ENCODE measurements at regions not wholly inside any gene's neighbourhood (a gene's known extent, or its start where the extent isn't known, plus 50 kb on each side); places are given as distances from the start of the nearest gene placed in this dataset.
A peak's percentile ranks its signal among the peaks of the same experiment; 100 is the strongest.
"Not testable (repeated sequence)": the region's sequence is repeated elsewhere in the genome, so short reads cannot be mapped to it uniquely, and the experiment has no call there.

DNA sequence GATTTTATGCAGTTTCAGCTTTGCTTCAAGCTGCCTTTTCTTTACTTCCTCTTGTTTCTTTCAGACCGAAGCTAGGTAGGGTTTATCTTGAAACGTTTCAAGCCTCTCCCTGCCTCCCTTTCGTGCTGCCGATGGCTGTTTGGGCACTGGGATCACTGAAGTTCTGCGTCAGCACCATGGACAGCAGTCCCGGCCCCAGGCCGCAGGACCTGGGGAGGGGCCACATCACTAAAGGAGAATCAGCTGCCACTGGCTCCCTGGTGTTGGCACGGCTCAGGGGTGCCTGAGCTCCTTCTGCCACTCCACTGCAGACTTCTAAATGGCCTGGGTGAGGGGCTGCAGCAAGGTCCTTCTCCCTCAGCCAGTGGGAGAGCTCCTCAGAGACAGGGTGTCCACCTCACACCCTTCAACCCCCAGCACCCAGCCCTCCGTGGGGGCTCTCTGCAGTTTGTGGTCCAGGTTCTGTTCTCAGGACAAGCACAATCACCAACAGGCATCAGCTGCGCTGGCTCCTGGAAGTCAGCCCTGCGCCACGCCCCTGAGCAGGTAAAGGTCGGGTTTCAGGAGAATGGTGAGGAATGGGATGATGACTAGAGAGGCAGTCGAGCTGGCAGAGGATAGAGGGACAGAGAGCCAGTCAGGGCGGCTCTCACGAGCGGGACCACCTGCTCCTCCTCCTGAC, 387.2 kb downstream of the TCERG1L start:
- no peaks in the 10 kb centered on the region for H3K27me3 Mint-ChIP-seq
- H3K9me3 Mint-ChIP-seq, result no peaks in the 10 kb centered on the region
- no peaks in the 10 kb centered on the region for H3K4me1 Mint-ChIP-seq
- no peaks in the 10 kb centered on the region for H3K36me3 Mint-ChIP-seq
- H3K4me3 Mint-ChIP-seq, result no peak overlapping the region
- ATAC-seq, result no peak
- H3K27ac Mint-ChIP-seq, result no peak overlapping the region

DNA sequence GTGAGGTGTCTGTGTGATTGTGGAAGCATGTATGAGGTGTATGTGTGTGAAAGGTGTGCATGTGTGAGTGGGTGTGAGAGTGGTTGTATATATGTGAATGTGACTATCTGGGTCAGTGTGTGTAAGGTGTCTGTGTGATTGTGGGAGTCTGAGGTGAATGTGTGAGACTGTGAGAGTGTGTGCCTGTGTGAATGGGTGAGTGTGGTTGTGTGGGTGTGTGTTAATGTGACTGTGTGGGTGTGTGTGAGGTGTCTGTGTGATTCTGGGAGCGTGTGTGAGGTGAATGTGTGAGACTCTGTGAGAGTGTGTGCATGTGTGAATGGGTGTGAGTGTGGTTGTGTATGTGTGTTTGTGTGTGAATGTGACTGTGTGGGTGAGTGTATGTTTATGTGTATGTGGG, 385.1 kb downstream of the TCERG1L start:
- Mint-ChIP-seq H3K27ac (no peak overlapping the region), H3K9me3 (peaks cover 2% of the 10 kb centered on the region), H3K36me3 (no peaks in the 10 kb centered on the region), H3K4me1 (no peaks in the 10 kb centered on the region), H3K4me3 (no peak overlapping the region), H3K27me3 (no peaks in the 10 kb centered on the region)
- no peak for ATAC-seq

DNA sequence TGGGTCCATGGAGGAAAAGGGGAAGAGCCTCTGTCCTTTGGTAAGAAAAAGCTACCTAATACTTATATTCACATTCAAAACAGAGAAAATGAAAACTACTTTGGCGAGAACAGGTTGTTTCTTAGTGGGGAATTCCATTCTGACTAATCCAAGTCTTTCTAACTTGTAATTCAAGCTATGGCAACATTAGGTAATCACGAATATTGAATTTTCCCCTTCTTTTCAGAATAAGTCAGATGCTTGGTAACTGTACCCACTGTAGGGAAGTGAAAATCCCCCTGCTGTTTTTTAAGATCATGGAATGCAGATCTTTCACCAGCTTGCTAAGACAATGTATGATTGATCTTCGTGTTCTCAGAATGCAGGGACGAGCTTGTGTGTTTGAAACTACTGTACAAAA, 384.4 kb downstream of the TCERG1L start:
- Mint-ChIP-seq H3K27ac (no peak overlapping the region), H3K9me3 (peaks cover 2% of the 10 kb centered on the region), H3K36me3 (no peaks in the 10 kb centered on the region), H3K4me1 (no peaks in the 10 kb centered on the region), H3K27me3 (no peaks in the 10 kb centered on the region), H3K4me3 (no peak overlapping the region)
- peak; percentile 34 for ATAC-seq

DNA sequence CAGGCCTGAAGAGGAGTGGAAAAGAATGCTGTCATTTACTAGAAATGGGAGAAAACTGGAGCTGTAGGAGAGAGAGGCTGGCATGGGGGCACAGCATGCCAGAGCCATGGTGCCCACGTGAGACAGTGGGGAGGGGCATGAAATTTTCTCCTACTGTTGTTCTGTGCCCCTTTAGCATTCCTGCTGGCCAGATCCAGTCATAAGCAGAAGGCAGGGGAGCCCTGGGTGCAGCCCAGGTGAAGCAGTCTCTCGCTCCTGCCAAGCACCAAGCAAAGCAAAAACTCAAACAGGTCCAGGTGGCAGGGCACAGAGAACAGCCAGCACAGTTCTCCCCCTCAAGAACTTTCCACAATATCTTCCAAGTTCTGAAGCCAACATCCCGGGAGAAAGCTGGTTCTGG, 383.2 kb downstream of the TCERG1L start:
- Mint-ChIP-seq H3K4me1 (no peaks in the 10 kb centered on the region), H3K9me3 (peaks cover 2% of the 10 kb centered on the region), H3K36me3 (no peaks in the 10 kb centered on the region), H3K27me3 (no peaks in the 10 kb centered on the region), H3K4me3 (no peak overlapping the region), H3K27ac (no peak overlapping the region)
- no peak for ATAC-seq

DNA sequence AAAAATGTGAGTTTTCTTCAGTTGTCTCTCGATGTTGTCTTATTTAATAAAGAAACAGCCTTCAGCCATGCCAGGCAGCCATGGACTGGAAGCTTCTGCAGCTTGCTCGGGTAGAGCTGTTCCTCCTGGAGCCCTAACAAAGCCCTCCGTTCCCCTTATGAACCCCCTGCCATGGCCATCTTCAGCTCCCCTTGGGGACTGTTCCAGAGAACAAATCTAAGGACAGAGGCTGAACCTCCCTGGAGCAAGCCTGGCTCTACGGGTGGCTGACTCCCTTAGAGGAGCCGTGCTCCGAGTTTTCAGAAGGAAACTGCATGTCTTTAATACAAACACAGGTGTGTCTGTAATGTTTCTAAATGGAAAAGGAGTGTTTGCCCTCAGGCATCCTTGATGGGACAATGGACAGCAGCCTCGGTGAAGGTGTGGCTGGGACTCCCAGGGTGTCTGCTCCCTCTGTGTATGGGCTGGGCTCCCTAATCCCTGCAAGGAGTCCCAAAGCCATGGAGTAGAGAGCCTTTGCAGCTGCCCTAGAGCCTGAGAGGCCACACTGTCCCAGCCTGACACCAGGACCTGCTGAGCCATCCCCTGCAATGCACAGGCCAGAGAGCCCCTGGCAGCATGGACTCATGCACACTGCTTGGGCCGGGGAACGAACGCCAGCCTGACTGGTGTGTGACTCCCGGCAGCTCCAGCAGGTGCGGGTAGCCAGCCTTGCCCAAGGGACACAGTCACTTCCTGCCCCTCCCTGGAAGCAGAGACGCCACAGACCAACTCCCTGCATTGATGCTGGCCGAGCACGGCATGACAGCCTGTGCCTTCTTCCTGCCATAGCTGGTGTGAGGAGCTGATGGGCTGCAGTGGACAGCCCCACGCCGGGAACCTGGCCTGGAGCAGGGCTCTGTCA, 381.8 kb downstream of the TCERG1L start:
- no peaks in the 10 kb centered on the region for H3K27me3 Mint-ChIP-seq
- H3K27ac Mint-ChIP-seq, result no peak overlapping the region
- H3K4me1 Mint-ChIP-seq, result no peaks in the 10 kb centered on the region
- peaks cover 2% of the 10 kb centered on the region for H3K9me3 Mint-ChIP-seq
- H3K36me3 Mint-ChIP-seq, result no peaks in the 10 kb centered on the region
- no peak for ATAC-seq
- no peak overlapping the region for H3K4me3 Mint-ChIP-seq

DNA sequence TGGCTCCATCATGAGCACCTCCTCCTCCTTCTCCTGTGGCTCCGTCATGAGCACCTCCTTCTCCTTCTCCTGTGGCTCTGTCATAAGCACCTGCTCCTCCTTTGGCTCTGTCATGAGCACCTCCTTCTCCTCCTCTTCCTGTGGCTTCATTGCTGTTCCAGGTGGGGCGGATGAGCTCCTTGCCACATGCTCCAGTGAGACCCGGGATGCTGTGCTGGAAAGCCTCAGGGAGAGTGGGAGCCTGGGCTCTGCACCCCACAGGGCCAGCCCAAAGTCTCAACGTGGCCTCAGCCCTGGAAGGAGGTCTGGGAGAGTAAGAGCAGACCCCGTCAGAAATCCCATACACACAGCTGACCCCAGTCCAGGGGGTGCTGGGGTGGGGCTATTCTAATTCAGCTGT, 380.7 kb downstream of the TCERG1L start:
- no peaks in the 10 kb centered on the region for H3K36me3 Mint-ChIP-seq
- H3K4me3 Mint-ChIP-seq, result no peak overlapping the region
- no peak overlapping the region for H3K27ac Mint-ChIP-seq
- no peaks in the 10 kb centered on the region for H3K4me1 Mint-ChIP-seq
- no peak for ATAC-seq
- no peaks in the 10 kb centered on the region for H3K27me3 Mint-ChIP-seq
- peaks cover 2% of the 10 kb centered on the region for H3K9me3 Mint-ChIP-seq

DNA sequence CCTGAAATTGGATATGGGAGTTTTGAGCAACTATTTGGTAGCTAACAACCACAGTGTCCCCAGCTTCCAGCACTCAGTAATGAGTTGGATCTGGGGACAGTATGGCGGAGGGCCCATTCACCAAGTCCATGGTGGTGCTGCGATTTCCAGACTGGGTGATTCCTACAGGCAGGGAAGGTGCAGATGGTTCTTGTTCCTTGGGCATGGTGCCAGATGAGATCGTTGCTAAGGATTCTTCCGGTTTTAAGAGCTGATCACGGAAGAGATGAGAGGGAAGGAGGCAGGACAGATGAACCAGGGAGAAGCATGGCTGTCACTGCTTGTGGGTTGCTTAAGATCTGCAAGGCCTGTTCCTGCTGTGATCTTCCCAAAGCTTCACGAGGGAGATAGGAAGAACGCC, 380.3 kb downstream of the TCERG1L start:
- Mint-ChIP-seq H3K4me3 (no peak overlapping the region), H3K4me1 (no peaks in the 10 kb centered on the region), H3K27me3 (no peaks in the 10 kb centered on the region), H3K36me3 (no peaks in the 10 kb centered on the region), H3K9me3 (peaks cover 2% of the 10 kb centered on the region), H3K27ac (no peak overlapping the region)
- ATAC-seq, result no peak

DNA sequence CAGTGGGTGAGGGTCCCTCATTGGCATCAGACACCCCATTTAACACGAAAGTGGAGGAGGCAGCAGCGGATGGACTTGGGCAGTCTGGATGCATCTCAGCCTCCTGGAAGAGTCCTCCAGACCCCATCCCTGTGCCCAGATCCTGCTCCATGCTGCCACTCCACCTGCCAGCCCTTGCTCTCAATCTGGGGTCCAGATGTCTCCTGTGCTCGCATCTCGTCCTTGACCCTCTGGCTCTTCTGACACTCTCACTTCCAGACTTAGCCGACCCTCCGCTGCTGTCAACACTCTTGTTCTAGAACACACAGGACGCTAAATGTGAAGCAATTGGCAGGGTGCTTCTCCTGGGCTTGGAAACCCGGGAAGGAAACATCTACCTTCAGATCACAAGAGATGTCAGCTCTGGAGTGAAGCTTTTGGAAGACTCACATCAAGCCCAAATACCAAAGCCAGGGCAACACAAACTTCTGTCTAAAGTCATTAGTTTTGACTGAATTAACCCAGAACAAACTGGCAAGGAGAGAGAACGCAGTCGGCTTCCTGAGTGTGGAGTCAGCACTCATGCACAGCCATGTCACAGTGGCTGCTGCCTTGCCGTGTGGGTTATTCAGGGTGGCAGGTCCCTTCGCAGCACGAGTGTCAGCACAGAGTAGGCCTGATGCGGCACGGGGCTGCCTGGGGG, 379.1 kb downstream of the TCERG1L start:
- no peaks in the 10 kb centered on the region for H3K4me1 Mint-ChIP-seq
- peaks cover 2% of the 10 kb centered on the region for H3K9me3 Mint-ChIP-seq
- H3K36me3 Mint-ChIP-seq, result no peaks in the 10 kb centered on the region
- no peak overlapping the region for H3K4me3 Mint-ChIP-seq
- no peak for ATAC-seq
- no peaks in the 10 kb centered on the region for H3K27me3 Mint-ChIP-seq
- H3K27ac Mint-ChIP-seq, result no peak overlapping the region

DNA sequence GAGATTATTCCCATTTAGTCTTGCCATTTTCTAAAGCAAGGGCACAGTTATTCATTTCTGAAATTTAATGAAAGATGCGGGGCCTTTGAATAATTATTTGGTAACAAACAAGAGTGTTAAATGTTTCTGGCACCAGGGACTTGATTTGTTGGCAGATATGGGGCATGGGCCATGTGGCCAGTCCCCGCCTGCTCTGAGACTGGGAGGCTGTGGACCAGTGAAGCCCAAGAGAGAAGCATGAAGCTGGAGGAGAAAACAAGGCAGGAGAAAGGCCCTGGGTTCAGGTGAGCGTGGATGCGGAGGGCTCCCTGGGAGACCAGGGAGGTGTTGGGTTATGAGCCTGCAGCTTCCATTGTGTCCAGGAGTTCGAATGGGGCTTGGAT, 378.5 kb downstream of the TCERG1L start:
- no peak for ATAC-seq
- Mint-ChIP-seq H3K4me1 (no peaks in the 10 kb centered on the region), H3K36me3 (no peaks in the 10 kb centered on the region), H3K9me3 (peaks cover 2% of the 10 kb centered on the region), H3K4me3 (no peak overlapping the region), H3K27me3 (no peaks in the 10 kb centered on the region), H3K27ac (no peak overlapping the region)

DNA sequence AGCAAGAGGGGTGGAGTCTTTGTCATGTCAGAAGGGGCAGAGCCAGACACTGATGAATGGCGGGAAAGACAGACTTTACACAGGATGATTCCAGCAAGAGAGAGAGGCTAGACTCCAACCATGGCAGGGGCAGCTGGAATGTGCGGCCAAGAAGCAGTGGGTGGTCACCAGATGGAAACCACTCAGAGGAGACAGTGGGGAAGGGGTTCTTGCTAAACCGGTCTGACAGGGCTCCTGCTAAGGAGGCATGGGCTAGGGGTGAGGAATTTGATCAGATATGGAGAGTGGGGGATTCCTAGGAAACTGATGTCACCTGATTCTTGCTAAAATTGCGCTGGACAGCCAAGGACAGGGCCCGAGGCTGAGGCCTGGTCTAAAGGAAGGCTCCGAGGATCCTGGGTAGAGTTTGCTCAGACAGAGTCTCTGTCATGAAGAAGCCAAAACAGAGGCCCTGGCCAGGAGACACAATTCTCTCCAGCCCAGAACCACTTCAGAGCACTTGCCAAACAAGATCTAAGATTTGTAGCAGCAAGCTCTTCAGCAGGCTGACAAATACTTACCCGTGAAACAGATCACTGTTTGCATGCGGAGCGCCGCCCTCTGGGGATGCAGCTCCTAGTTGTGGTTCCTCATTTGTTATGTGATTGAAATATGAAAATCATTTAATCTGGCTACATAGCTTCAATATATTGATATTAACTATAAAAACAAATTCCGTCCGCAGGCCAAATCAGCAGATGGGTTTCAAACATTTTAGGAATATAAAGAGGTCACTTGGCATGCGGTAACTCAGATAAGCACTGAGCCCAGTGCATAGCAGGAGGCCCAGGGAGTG, 377.0 kb downstream of the TCERG1L start:
- no peak overlapping the region for H3K27ac Mint-ChIP-seq

DNA sequence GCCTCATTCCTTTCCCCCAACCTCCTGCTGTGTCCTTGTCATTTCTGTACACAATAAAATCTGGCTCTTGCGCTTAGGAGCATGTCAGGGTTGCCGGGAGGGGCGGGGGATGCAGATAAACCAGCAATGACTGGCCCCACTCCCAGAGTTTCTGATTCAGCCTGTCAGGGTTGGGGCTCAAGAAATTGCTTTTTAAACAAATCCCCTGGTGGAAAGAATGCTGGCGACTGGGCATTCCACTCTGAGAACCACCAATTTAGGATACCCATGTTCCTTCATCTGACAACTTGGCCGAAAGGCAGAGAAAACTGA, 376.4 kb downstream of the TCERG1L start:
- H3K36me3 Mint-ChIP-seq, result no peaks in the 10 kb centered on the region
- no peaks in the 10 kb centered on the region for H3K27me3 Mint-ChIP-seq
- no peaks in the 10 kb centered on the region for H3K4me1 Mint-ChIP-seq
- H3K27ac Mint-ChIP-seq, result no peak overlapping the region
- H3K9me3 Mint-ChIP-seq, result peaks cover 2% of the 10 kb centered on the region
- H3K4me3 Mint-ChIP-seq, result no peak overlapping the region
- ATAC-seq, result no peak

More for the DNA sequence above, 377.0 kb downstream of the TCERG1L start:
- H3K4me3 Mint-ChIP-seq, result no peak overlapping the region
- H3K4me1 Mint-ChIP-seq, result no peaks in the 10 kb centered on the region
- no peak for ATAC-seq
- no peaks in the 10 kb centered on the region for H3K27me3 Mint-ChIP-seq
- H3K9me3 Mint-ChIP-seq, result peaks cover 2% of the 10 kb centered on the region
- no peaks in the 10 kb centered on the region for H3K36me3 Mint-ChIP-seq

DNA sequence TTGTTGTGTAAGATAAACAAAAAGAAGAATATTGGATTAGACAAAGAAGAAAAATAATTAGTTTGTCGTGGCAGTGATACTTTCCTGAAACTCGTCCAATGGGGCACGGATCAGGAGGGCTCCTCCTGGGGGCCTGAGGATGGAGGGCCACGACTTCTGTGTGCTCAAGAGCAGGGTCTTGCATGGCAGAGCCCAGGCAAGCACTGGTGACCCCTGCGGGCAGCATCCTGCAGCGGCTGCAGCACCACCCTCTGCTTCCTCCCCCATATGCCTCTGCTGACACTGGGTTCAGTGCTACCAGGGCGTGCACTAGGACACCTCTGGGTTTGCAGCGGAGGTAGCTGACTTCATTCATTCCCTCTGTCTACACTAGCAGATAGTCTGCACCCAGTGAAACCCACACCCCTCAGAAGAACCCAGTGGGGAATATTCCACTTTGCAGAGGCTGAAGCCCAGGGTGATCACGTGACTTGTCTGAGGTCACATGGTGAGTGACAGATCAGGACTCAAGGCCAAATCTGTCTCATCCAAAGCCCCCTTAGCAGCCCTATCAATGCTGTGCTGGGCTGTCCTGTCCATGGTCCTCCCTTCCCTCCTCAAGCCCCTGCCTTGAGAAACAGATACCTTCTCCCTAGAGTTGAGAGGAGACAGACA, 375.5 kb downstream of the TCERG1L start:
- no peaks in the 10 kb centered on the region for H3K27me3 Mint-ChIP-seq
- ATAC-seq, result no peak
- no peaks in the 10 kb centered on the region for H3K4me1 Mint-ChIP-seq
- no peaks in the 10 kb centered on the region for H3K9me3 Mint-ChIP-seq
- no peaks in the 10 kb centered on the region for H3K36me3 Mint-ChIP-seq
- no peak overlapping the region for H3K27ac Mint-ChIP-seq
- H3K4me3 Mint-ChIP-seq, result no peak overlapping the region

DNA sequence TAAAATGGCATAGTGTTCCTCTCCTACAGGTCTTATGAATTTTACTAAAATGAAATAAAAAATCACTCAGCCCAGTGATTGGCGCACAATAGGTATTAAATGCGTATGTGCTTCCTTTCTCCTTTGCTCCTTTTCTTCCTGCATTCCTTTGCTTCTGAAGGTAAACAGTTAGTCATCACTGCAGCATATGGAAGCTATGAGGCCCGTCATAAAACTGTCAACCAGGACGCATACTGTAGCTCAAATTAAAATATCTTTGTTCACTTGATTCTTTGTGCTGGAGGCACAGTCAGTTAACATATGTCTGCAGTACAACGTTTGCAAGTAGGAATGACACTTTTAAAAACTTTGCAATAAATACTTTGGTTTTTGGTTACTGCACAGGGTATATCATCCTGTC, 374.7 kb downstream of the TCERG1L start:
- H3K4me1 Mint-ChIP-seq, result peaks cover 1% of the 10 kb centered on the region
- no peaks in the 10 kb centered on the region for H3K36me3 Mint-ChIP-seq
- ATAC-seq, result no peak
- no peak overlapping the region for H3K4me3 Mint-ChIP-seq
- no peaks in the 10 kb centered on the region for H3K9me3 Mint-ChIP-seq
- no peak overlapping the region for H3K27ac Mint-ChIP-seq
- no peaks in the 10 kb centered on the region for H3K27me3 Mint-ChIP-seq

DNA sequence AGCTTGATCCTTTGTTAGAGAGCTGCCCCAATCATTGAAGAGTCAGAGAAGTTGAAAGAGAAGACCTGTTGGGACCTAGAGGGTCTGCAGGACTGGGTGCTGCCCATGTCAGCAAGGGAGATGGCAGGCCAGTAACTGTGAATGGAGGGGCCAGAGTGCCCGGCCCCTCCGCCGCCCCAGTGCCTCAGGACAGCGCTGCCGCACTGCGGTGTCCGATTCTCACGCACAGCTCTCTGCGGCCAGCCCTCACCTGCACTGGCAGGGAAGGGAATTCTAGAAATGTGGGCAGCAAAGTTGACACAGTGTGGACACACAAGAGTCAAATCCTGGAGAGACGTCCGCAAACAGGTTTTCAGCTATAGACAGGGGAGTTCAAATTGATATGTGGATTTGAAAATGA, 373.5 kb downstream of the TCERG1L start:
- H3K4me3 Mint-ChIP-seq, result no peak overlapping the region
- ATAC-seq, result no peak

DNA sequence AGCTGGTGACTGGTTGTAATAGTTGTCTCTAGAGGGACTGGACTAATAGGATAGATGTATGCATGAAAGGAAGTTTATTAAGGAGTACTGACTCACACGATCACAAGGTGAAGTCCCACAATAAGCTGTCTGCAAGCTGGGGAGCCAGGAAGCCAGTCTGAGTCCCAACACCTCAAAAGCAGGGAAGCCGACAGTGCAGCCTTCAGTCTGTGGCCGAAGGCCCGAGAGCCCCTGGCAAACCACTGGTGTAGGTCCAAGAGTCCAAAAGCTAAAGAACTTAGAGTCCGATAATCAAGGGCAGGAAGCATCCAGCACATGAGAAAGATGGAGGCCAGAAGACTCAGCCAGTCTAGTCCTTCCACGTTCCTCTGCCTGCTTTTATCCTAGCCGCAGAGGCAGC, 372.6 kb downstream of the TCERG1L start:
- H3K4me3 Mint-ChIP-seq, H3K27ac Mint-ChIP-seq, H3K36me3 Mint-ChIP-seq, ATAC-seq, H3K9me3 Mint-ChIP-seq, H3K4me1 Mint-ChIP-seq, H3K27me3 Mint-ChIP-seq: not testable (repeated sequence)

More for the DNA sequence above, 373.5 kb downstream of the TCERG1L start:
- Mint-ChIP-seq H3K9me3 (no peaks in the 10 kb centered on the region), H3K36me3 (no peaks in the 10 kb centered on the region), H3K4me1 (peaks cover 5% of the 10 kb centered on the region), H3K27me3 (no peaks in the 10 kb centered on the region), H3K27ac (no peak overlapping the region)
